H1 (cell line): ENCODE measurements at regions not wholly inside any gene's neighbourhood (a gene's known extent, or its start where the extent isn't known, plus 50 kb on each side); places are given as distances from the start of the nearest gene placed in this dataset.

Source experiments
- EP300 ChIP-seq, 2 experiments: IDR thresholded peaks; 1 replicate in 1 of 2; 2 replicates in 1 of 2; pipeline ENCODE4 v1.6.1; 2011 to 2012; ENCODE audit warnings: low read depth in 2 of 2, low read length in 2 of 2, mild to moderate bottlenecking in 2 of 2, borderline replicate concordance in 1 of 2, inconsistent platforms in 1 of 2, moderate library complexity in 1 of 2

- no peak for TF ChIP-seq EP300 (IDR thresholded peaks at IDR 0.05; ENCODE audit: borderline replicate concordance in 1 of 2, low read depth in 2 of 2, low read length in 2 of 2)
These were observed 59.5 kb upstream of the DYRK2 start (continued) for GRCh38 chr12:67589078-67589477.
